Glutamatergic neuron (in vitro differentiated cells): ENCODE measurements at regions not wholly inside any gene's neighbourhood (a gene's known extent, or its start where the extent isn't known, plus 50 kb on each side); places are given as distances from the start of the nearest gene placed in this dataset.
"Not testable (repeated sequence)": the region's sequence is repeated elsewhere in the genome, so short reads cannot be mapped to it uniquely, and the experiment has no call there.

Source experiments
- DNase-seq: peaks from one replicate; pipeline ENCODE4 v3.0.0; 2022
- H3K27ac Mint-ChIP-seq: one replicate; pipeline ENCODE4 v1.8.0; 2020; ENCODE audit warnings: mild to moderate bottlenecking, mixed read lengths, inconsistent platforms; ENCODE audit not compliant: unreplicated experiment
- H3K27me3 Mint-ChIP-seq: one replicate; pipeline ENCODE4 v1.8.0; 2020; ENCODE audit warnings: mild to moderate bottlenecking, moderate library complexity, mixed read lengths, inconsistent platforms; ENCODE audit not compliant: unreplicated experiment
- H3K36me3 Mint-ChIP-seq: one replicate; pipeline ENCODE4 v1.8.0; 2020; ENCODE audit warnings: mild to moderate bottlenecking, mixed read lengths, inconsistent platforms; ENCODE audit not compliant: unreplicated experiment
- H3K4me1 Mint-ChIP-seq: one replicate; pipeline ENCODE4 v1.8.0; 2020; ENCODE audit warnings: mild to moderate bottlenecking, low read depth, mixed read lengths, inconsistent platforms; ENCODE audit not compliant: unreplicated experiment
- H3K4me3 Mint-ChIP-seq: one replicate; pipeline ENCODE4 v1.8.0; 2020; ENCODE audit warnings: mild to moderate bottlenecking, mixed read lengths, inconsistent platforms; ENCODE audit not compliant: unreplicated experiment
- H3K9me3 Mint-ChIP-seq: one replicate; pipeline ENCODE4 v1.8.0; 2020; ENCODE audit warnings: mild to moderate bottlenecking, moderate library complexity, mixed read lengths, inconsistent platforms; ENCODE audit not compliant: unreplicated experiment
- TF ChIP-seq, protein P1 (sequence below): fragments of 200-600 bp; sonication (generic); IDR thresholded peaks from one replicate; pipeline ENCODE4 v1.5.0; 2021; ENCODE audit not compliant: partially characterized antibody, unreplicated experiment

DNA sequence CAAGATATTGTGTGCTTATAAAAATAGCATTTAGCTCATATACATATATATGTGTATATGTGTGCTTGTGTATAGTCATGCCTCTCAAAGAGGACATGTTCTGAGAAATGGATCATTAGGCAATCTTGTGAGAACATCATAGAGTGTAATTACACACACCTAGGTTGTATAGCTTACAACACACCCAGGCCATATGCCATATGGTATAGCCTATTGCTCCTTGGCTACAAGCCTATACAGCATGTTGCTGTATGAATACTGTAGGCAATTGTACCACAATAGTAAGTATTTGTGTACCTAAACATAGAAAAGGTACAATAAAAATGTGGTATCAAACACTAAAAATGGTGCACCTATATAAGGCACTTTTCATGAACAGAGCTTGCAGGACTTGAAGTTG lies 1510.5 kb upstream of the LRRTM3 start:
- Mint-ChIP-seq H3K9me3 (no peaks in the 10 kb centered on the region), H3K27me3 (no peaks in the 10 kb centered on the region), H3K36me3 (peaks cover 13% of the 10 kb centered on the region), H3K27ac (no peak overlapping the region), H3K4me3 (no peak overlapping the region), H3K4me1 (peaks cover 3% of the 10 kb centered on the region)
- TF ChIP-seq, protein P1, sequence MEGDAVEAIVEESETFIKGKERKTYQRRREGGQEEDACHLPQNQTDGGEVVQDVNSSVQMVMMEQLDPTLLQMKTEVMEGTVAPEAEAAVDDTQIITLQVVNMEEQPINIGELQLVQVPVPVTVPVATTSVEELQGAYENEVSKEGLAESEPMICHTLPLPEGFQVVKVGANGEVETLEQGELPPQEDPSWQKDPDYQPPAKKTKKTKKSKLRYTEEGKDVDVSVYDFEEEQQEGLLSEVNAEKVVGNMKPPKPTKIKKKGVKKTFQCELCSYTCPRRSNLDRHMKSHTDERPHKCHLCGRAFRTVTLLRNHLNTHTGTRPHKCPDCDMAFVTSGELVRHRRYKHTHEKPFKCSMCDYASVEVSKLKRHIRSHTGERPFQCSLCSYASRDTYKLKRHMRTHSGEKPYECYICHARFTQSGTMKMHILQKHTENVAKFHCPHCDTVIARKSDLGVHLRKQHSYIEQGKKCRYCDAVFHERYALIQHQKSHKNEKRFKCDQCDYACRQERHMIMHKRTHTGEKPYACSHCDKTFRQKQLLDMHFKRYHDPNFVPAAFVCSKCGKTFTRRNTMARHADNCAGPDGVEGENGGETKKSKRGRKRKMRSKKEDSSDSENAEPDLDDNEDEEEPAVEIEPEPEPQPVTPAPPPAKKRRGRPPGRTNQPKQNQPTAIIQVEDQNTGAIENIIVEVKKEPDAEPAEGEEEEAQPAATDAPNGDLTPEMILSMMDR: no peak
- no peak for DNase-seq

GRCh38 chr10:65416094-65416493 lies 1509.7 kb upstream of the LRRTM3 start:
- no peak for DNase-seq
- H3K27me3 Mint-ChIP-seq: no peaks in the 10 kb centered on the region
- H3K4me1 Mint-ChIP-seq: no peaks in the 10 kb centered on the region
- TF ChIP-seq, protein P1: no peak
- H3K9me3 Mint-ChIP-seq: no peaks in the 10 kb centered on the region
- no peak overlapping the region for H3K27ac Mint-ChIP-seq
- H3K36me3 Mint-ChIP-seq: peaks cover 13% of the 10 kb centered on the region
- H3K4me3 Mint-ChIP-seq: no peak overlapping the region

DNA sequence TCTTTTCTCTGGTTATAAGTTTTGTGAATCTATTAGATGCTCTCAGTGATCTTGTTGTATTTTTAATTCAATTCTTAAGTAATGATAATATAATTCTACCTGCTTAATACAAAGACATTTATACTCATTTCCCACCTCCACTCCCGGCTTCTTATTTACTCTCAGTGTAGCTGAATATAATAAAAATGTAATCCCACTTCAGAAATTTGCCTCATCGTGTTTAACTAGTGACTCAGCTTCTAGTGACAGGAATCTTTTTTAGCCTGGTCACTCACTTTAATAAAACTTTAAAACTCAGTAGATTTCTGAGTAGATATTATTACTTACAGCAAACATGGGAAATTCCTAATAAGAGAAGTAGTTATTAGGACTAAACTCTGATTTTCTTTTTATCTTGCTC lies 1506.2 kb upstream of the LRRTM3 start:
- Mint-ChIP-seq H3K4me3 (no peak overlapping the region), H3K27ac (no peak overlapping the region), H3K9me3 (no peaks in the 10 kb centered on the region), H3K4me1 (no peaks in the 10 kb centered on the region), H3K27me3 (no peaks in the 10 kb centered on the region), H3K36me3 (no peaks in the 10 kb centered on the region)
- TF ChIP-seq, protein P1: no peak
- DNase-seq: no peak

GRCh38 chr10:65423043-65423442 lies 1502.8 kb upstream of the LRRTM3 start:
- Mint-ChIP-seq H3K4me3 (no peak overlapping the region), H3K9me3 (no peaks in the 10 kb centered on the region), H3K4me1 (no peaks in the 10 kb centered on the region), H3K27ac (no peak overlapping the region), H3K27me3 (no peaks in the 10 kb centered on the region), H3K36me3 (no peaks in the 10 kb centered on the region)
- TF ChIP-seq, protein P1: no peak
- DNase-seq: no peak

DNA sequence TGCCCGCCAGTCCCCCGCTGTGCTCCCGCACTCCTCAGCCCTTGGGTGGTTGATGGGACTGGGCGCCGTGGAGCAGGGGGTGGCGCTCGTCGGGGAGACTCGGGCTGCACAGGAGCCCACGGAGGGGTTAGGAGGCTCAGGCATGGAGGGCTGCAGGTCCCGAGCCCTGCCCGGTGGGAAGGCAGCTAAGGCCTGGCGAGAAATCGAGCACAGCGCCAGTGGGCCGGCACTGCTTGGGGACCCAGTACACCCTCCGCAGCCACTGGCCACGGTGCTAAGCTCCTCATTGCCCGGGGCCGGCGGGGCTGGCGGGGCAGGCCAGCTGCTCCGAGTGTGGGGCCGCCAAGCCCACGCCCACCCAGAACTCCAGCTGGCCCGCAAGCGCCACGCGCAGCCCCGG lies 1496.5 kb upstream of the LRRTM3 start:
- not testable (repeated sequence) for H3K27ac Mint-ChIP-seq, DNase-seq, H3K36me3 Mint-ChIP-seq, H3K27me3 Mint-ChIP-seq, H3K4me1 Mint-ChIP-seq, H3K9me3 Mint-ChIP-seq, H3K4me3 Mint-ChIP-seq

GRCh38 chr10:65430979-65431378 lies 1494.9 kb upstream of the LRRTM3 start:
- Mint-ChIP-seq H3K4me3 (no peak overlapping the region), H3K4me1 (no peaks in the 10 kb centered on the region), H3K27me3 (peaks cover 2% of the 10 kb centered on the region), H3K36me3 (no peaks in the 10 kb centered on the region), H3K9me3 (no peaks in the 10 kb centered on the region), H3K27ac (no peak overlapping the region)
- TF ChIP-seq, protein P1: no peak
- DNase-seq: no peak
